GOT3 (cell line): ENCODE measurements at regions not wholly inside any gene's neighbourhood (a gene's known extent, or its start where the extent isn't known, plus 50 kb on each side); places are given as distances from the start of the nearest gene placed in this dataset.
"Not testable (repeated sequence)": the region's sequence is repeated elsewhere in the genome, so short reads cannot be mapped to it uniquely, and the experiment has no call there.

Experiments used
- DNase-seq: peaks from one replicate; lab custom pipeline; 2025; ENCODE audit warnings: mixed read lengths; lab: John Stamatoyannopoulos, UW

DNA sequence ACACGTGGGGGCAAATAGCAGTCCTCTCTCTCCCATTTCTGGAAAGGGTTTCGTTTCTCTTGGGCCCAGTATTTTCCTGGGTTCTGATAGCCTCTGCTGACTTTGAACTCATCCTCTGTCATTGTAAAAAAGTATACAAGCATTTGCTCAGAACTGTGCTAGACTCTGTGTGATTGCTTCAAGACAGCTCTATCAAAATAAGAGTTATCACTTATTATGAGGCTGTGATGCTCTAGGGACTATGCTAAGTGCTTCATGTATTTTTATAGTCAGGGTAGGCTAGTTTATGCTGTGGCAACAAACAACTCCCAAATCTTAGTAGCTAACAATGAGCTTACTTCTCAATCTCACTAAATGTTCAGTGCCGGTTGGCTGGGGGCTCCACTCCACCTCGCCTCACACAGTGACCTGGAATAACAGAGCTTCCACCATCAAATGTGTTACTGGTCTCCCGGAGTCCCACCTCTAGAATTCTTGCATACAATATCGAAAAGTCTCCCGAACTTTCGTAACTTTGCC lies 110.8 kb upstream of the CDC42EP3 start:
- no peak for DNase-seq

DNA sequence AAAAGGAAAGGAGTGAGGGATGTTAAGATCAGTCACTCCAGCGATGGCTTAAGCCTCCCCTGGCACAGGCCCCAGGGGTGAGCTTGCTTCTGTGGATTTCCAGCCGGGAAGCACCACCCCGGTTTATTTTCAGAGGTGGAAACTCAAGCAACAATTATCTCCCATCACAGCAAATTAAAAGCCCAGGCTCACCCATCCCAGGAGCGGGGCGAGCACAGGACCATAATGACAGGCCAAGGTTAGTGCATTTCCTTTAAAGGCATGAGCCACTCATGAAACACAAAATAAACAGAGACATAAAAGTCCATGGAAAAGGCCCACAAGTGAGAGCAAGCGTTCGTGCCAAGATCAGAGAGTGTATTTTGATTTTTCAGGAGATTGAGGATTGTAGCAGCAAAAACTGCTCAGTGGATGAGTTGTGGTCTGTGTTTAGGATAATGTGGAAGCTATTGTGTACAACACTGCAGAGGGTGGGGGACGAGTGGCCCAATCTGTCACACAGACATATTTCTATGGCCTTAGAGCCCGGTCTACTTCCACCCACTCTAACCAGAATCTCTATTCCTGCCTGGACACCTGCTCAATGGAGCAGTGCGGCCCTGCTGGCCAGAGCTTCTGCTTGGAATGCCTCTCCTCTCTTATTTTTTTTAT lies 111.4 kb upstream of the CDC42EP3 start:
- DNase-seq = no peak

DNA sequence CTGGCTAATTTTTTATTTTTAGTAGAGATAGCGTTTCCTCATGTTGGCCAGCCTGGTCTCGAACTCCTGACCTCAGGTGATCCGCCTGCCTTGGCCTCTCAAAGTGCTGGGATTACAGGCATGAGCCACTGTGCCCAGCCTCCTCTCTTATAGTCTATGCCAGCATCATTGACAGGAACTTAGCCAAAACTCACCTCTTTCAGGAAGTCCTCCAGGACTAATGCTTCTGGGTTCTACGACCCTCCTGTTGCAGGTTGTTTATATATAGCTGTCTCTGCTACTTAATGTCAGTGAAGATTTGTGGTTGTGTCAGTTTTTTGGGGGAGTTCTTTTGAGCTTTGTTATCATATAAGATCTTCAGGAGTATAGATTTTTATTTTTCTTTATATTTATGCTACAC lies 112.1 kb upstream of the CDC42EP3 start:
- no peak for DNase-seq

DNA sequence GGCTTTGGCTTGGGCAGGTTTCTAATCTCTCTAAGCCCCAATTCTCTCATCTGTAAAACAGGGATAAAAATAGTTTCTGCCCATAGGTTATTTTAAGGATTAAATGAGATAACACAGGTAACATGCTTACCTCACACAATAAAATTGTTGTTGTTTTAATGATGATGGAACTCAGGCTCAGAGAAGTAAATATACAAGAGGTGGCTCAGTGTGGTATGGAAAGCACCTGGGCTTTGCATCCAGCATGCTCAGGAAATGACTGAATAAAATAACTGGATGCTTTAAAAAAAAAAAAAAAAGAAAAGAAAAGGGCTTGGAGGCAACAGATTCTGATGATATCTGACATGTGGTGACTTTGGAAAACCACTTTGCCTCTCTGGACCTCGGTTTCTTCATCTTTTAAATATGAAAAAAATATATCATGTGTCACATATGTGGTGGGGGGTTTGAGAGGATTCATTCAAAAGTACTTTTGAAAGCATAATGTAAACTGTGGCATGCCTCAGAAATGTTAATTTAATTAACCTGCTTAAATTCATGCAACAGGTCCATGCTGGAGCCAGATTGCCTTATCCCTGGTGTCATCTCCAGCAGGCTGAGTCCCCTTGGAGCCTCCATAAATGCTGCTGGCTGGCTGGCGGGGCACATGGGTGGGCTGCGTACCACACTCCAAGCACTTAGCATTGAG lies 112.8 kb upstream of the CDC42EP3 start:
- no peak for DNase-seq

DNA sequence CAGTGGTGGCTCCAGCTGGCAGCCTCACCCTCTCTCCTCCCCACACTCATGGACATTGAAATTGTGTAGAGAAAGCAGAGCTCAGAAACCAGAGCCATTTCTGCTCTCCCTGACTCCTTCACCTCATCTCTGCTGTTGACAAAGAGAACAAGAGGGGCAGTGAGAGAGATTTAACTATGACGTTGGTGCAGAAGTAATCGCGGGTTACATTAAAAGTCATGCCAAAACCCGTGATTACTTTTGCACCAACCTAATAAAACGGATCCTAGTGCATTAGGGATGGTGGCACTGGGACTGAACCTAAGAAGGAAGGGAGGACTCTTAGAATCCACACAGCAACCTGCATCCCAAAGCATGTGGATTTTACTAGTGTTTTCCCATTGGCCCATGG lies 113.3 kb upstream of the CDC42EP3 start:
- no peak for DNase-seq

DNA sequence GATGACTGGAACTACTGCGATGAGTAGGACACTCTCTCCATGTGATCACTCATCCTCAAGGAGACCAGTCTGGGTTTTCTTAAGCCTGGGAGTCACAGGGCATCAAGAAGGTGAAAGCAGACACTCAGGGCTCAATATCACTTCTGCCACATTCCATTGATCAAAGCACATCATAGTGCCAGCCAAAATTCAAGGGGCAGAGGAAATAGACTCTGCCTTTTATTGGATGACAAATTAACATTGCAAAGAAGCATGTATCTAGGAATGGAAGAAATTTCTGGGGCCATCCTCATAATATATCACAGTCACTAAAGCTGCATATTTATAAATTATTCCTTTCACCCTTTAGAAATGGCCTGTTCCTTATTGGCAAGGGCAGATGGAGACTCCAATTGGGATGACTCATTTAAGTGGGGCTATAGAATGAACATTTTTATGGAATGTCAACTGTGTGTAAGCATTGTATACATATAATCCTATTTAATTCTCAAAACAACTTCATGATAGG lies 114.8 kb upstream of the CDC42EP3 start:
- DNase-seq = no peak

DNA sequence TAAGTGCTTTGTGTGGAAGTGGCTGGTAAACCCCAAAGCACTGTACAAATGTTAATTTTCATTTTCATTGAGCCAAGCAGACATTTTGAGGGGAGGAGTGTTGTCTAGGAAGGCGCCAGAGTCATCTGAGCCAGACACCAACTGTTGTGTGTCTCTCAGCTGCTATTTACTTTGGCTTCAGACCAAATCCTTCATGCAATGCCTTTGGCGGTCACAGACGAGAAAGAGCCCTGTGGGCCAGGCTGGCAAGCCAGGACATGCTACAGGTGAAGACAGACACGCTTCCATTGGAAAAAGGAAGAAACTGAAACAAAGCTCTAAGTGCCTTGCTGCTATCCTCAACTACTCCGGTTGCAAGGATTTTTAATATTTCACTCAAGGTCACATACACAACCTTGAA lies 115.4 kb upstream of the CDC42EP3 start:
- no peak for DNase-seq

DNA sequence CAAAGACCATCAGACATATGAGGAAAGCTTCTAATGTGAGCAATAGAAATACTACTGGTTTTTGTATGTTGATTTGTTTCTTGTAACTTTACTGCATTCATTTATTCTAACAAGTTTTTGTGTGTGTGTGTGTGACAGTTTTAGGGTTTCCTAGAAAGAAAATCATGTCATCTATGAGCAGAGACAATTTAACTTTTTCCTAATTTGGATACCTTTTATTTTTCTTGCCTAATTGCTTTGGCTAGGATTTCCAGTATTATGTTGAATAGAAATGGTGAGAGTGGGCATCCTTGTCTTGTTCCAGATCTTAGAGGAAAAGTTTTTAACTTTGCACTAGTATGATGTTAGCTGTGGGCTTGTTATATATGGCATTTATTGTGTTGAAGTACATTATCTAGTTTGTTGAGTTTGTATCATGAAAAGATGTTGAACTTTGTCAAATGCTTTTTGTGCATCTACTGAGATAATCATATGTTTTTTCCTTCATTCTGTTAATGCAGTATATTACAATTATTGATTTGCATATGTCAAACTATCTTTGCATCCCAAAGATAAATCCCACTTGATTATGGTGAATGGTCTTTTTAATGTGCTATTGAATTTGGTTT lies 117.3 kb upstream of the CDC42EP3 start:
- DNase-seq = no peak

DNA sequence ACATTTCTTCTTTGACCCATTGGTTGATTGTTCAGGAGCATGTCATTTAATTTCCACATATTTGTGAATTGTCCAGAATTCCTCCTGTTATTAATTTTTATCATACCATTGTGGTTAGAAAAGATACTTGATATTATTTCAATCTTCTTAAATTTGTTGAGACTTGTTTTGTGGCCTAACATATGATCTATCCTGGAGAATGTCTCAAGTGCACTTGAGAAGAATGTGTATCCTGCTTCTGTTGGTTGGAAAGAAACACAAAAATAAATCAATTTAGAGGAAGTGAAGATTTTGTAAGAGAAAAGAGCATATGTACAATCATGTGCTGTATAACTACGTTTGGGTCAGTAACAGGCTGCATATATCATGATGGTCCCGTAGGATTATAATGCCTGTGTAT lies 118.6 kb upstream of the CDC42EP3 start:
- no peak for DNase-seq

DNA sequence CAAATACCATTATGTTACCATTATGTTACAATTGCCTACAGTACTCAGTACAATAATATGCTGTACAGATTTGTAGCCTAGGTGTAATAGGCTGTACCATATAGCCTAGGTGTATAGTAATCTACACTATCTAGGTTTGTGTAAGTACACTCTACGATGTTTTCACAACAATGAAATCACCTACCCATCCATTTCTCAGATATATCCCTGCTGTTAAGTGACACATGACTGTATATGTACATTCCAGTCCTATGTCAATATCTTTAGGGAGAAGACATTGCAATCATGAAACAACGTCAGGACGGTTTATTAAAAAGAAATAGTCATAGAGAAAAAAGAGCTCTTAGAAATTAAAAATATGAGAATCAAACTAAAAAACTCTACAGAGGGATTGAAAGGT lies 119.0 kb upstream of the CDC42EP3 start:
- no peak for DNase-seq

DNA sequence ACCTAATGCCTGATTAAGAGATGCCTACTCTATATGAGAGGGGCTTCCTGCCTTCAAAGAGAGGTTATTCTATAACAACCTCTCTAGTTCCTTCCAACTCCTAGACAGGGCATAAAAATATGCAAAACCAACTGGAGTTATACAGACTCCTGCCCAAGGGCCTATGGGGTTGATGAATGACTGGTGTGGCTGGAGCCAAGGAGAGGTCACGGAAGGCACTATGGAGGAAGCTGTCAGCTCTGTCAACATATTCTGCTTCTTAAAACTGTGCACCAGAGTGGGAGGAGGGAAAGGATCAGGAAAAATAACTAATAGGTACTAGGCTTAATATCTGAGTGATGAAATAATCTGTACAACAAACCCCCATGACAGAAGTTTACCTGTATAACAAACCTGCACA lies 120.9 kb upstream of the CDC42EP3 start:
- no peak for DNase-seq

DNA sequence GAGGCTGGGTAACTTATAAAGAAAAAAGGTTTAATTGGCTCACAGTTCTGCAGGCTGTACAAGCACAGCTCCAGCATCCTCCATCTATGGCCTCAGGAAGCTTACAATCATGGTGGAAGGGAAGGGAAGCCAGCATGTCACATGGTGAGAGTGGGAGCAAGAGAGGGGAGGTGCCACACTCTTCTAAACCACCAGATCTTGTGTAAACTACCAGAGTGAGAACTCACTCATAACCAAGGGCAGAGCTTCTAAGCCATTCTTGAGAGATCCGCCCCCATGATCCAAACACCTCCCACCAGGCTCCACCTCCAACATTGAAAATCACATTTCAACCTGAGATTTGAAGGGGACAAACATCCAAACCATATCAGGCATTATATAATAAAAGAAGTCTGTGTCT lies 121.6 kb upstream of the CDC42EP3 start:
- no peak for DNase-seq

DNA sequence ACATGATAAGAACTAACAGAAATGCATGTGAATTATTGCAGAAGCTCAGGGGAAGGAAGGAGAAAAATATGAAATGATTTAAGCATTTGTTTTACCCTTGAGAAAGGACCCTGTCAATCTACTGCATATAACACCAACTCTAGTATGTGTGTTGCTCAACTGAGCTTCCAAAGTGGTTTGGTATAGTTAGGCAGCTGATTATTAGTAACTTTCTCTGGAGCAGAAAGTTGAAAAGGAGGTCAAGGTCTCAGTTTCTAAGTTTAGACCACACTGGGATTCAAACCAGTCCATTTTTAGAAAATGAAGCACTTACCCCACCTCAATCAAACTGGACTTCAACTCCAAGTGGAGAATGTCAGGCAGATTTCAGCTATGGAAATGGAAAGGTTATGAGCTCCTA lies 123.3 kb upstream of the CDC42EP3 start:
- DNase-seq = no peak

DNA sequence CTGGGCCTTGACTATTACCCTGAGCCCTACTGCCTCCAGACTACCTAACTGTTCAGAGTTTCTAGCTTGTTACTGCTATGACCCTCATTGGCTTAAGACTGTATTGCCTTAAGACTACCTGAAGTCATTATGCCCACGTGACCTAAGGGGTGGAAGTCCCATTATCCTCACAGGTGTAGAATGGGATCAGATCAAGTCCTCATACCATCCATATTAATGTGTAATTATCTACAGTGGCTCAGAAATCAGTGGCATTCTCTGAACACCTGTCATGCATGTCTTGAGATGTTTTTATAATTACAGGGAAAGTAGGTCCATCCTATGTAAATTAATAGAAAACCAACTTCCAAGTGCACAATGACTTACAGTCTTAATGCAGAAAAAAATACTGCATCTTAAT lies 124.0 kb upstream of the CDC42EP3 start:
- no peak for DNase-seq

DNA sequence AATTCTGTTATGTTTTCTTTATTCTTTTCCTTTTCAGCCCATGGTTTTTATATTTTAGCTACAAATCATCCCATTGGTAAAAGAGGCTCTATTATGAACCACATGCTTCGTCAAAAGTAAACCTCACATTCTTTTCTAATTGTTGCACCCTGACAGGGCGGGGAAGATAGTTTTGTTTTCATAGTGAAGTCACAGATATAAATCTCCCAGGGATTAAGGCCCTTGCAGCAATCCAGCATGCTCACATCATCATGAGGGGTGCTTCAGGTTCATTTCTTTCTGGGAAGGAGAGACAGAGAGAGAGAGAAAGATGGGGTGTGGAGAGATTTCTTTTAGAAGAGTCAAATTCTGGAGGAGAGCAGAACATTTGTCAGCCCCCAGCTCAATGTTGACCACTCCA lies 124.5 kb upstream of the CDC42EP3 start:
- no peak for DNase-seq

DNA sequence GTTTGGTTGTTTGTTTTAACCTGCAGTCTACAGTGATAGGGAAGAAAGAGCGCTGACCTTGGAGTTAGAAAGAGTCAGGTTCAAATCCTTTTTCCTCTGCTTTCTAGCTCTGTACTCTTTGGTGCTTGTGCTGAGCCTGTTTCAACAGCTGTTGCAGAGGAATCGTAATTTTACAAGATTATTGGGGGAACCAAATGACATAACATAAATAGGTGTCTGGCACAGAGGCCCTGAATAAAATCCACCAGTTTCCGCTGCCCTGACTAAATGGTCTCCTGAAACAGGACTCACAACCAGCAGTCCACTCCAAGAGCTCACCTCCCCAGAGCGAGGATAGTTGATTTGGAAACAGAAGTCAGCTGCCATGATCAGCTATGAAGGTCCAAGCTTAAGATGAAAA lies 125.0 kb upstream of the CDC42EP3 start:
- no peak for DNase-seq

DNA sequence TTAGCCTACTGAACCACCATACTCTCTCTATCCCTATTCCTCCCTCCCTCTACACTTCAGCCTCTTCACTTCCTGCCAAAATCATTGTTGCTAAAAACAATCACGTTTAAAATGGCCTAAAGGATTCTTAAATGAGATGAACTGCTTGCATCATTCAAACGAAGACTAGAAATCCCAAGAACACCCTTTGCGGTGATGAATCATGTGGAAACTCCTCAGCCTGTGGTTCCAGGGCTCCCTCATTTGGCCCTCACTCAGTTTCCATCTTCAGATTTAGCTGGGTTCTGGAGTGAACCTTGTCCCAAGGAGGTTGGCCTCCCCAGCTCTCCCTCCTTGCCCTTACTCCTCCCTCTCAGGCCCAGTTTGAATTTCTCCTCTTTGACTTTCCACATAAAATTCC lies 125.6 kb upstream of the CDC42EP3 start:
- no peak for DNase-seq

DNA sequence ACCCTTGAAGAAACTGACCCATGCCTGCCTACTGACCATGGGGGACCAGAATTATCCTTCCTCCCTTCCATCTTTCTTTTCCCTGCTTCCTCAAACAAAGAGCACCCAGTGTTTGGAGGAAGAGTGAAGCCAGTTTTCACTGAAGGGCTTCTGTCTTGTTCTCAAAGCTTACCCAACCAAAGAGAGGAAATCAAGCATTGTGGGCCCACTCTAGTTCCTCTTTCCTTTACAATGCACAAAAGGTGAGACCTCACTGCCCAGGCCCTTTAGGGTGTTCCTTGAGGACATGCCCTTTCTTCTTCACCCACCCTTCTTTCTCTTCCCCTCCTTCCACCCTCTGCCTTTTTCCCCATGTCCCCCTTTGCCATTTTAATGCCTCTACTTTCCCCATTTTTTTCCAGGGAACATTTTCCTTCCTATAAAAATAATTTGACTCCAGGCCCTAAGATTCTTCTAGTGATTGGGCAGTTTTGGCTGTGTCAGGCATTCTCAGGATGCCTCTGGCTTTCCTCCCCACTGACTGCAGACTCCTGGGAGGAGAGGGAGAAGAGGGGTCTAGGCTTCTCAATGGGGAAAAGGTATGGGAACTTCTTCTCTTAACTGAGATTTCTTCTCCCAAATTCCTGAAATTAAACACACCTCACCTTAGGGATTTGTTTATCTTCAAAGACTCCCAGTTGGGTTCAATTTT lies 126.6 kb upstream of the RMDN2 start:
- no peak for DNase-seq

DNA sequence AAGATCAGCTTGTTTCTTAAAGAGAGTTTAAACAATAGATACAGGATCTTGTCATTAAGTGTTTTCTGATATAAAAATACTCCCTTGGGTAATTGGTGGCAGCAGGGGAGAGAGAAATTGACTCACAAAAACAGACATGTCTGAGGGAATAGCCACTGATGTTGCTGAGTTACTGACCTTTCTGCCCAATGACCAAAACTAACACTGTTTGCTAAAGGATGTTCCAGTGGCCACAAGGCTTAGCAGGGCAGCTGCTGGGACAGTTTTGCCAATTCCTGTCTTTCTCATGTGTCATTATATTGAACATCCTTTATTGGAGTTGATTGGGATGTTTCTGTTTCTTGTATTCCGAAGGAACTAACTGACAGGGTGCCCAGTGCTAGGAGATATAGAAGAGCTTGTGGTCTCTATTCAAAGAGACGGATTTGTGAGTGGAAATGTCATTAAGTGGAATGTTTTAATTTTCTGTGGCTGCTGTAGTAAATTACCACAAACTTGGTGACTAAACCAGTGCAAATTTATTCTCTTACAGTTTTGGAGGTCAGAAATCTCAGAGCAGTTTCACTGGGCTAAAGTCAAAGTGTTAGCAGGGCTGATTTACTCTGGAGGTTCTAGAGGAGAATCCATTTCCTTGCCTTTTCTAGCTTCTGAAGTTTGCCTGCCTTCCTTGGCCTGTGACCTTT lies 124.8 kb upstream of the RMDN2 start:
- DNase-seq = no peak

DNA sequence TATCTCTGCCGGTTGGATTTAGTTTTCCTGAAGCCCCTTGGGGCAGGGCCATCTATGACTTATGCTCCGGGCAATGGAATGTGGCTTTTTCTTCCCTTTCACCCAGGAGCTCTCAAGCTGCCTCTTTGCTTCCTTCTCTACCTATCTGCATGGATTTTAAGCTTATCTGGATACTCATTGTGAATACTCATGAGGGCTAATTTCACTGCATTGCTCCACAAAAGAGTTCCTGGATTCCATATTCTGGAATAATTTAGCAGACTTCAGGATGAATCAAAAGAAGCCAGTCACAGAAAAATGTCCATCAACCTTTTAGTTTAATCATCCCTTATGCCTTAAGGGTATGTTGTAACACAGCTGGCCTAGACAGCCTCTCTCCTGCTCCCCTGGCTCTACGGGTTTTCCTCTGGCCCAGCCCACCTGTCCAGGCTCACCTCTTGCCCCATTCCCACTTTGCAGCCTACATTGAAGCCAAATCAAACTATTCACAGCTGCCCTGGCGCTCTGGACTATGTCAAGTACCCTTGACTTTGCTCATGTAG lies 122.8 kb upstream of the RMDN2 start:
- no peak for DNase-seq

DNA sequence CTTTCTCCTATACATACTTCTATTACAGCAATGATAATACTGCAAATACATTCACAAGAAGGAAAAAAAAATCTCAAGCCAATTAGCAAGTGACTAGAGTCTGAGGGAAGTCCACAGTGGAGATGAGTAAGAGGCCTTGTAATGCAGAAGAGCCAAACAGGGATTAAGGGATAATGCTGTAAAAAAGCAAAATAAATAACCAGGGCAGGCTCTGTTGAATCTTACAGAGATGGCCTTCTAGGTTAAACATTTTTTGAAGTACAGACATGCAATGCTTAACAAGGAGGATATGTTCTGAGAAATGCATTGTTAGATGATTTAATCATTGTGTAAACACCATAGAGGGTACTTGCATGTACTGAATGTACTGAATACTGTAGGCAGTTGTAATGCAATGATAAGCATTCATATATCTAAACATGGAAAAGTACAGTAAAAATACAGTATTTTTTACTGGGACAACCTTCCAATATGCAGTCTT lies 122.1 kb upstream of the RMDN2 start:
- DNase-seq = no peak

DNA sequence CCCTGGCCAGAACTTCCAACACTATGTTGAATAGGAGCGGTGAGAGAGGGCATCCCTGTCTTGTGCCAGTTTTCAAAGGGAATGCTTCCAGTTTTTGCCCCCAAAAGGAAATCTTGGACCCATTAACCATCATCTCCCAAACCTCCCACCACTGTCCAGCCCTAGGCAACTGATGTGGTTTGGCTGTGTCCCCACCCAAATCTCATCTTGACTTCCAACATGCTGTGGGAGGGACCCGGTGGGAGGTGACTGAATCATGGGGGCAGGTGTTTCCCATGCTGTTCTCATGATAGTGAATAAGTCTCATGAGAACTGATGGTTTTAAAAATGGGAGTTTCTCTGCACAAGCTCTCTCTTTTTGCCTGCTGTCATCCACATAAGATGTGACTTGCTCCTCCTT lies 119.1 kb upstream of the RMDN2 start:
- not testable (repeated sequence) for DNase-seq
